Endothelial cell of umbilical vein (primary cell): ENCODE measurements at regions not wholly inside any gene's neighbourhood (a gene's known extent, or its start where the extent isn't known, plus 50 kb on each side); places are given as distances from the start of the nearest gene placed in this dataset.

Source experiments
- BruUV-seq: library from RNA; stranded (reverse); fragments of 400-500 nt; replicated peaks from 2 replicates; lab custom pipeline; 2021; lab: Mats Ljungman, UMichigan
- CTCF ChIA-PET: fragments of 300-600, 350-600 bp; sonication (Branson Sonifier 250); formaldehyde crosslinking; loops from one replicate; lab custom pipeline; 2021; ENCODE audit warnings: antibody characterized with exemption, inconsistent platforms; lab: Charles Lee
- POLR2A ChIA-PET: fragments of 300-600, 350-600 bp; sonication (Branson Sonifier 250); formaldehyde crosslinking; loops from one replicate; lab custom pipeline; 2021; ENCODE audit warnings: antibody characterized with exemption, inconsistent platforms; lab: Charles Lee
- DNase-seq: peaks from one replicate; pipeline ENCODE4 v3.0.0-alpha.2; 2011; ENCODE audit warnings: low read depth, low spot score
- FAIRE-seq: peaks from 2 replicates; lab custom pipeline; 2011; peaks lifted over from hg19 to GRCh38; lab: Jason Lieb, UNC
- H2AFZ ChIP-seq: 2 replicates; pipeline ENCODE4 v1.6.0; 2012; ENCODE audit warnings: low read depth, low read length, control low read depth, inconsistent platforms
- H3K27ac ChIP-seq: 2 replicates; pipeline ENCODE4 v1.5.1; 2011; ENCODE audit warnings: low read depth, mild to moderate bottlenecking, control low read depth, low read length, moderate library complexity; ENCODE audit not compliant: insufficient read depth
- H3K27me3 ChIP-seq, 2 experiments: 2 replicates each; pipeline versions ENCODE4 v1.6.0 to v1.6.1; 2011; ENCODE audit warnings: low read length in 2 of 2, mixed read lengths in 1 of 2; ENCODE audit not compliant: control insufficient read depth in 2 of 2, insufficient read depth in 2 of 2
- H3K36me3 ChIP-seq, 2 experiments: 2 replicates in 1 of 2; 3 replicates in 1 of 2; pipeline ENCODE4 v1.5.1; 2011; ENCODE audit warnings: low read length in 2 of 2, mild to moderate bottlenecking in 1 of 2, moderate library complexity in 1 of 2; ENCODE audit not compliant: control insufficient read depth in 2 of 2, insufficient read depth in 2 of 2; ENCODE audit errors: extremely low read depth in 1 of 2
- H3K4me1 ChIP-seq: 3 replicates; pipeline ENCODE4 v1.5.1; 2011; ENCODE audit warnings: mild to moderate bottlenecking, low read length; ENCODE audit not compliant: control insufficient read depth, insufficient read depth; ENCODE audit errors: extremely low read depth
- H3K4me2 ChIP-seq: 2 replicates; pipeline ENCODE4 v1.6.1; 2011; ENCODE audit warnings: low read length, control low read depth, mixed read lengths; ENCODE audit not compliant: insufficient read depth
- H3K4me3 ChIP-seq, 3 experiments: fragments of 200-600 bp in 1 of 3; sonication (generic), shearing (Covaris generic) in 1 of 3; replicated peaks in 1 of 3; 2 replicates each; pipeline ENCODE4 v1.5.1; 2011 to 2016; ENCODE audit warnings: control low read depth in 3 of 3, low read length in 3 of 3, mild to moderate bottlenecking in 2 of 3, inconsistent platforms in 1 of 3, low read depth in 1 of 3, moderate library complexity in 1 of 3; ENCODE audit not compliant: insufficient read depth in 1 of 3
- H3K79me2 ChIP-seq: 2 replicates; pipeline ENCODE4 v1.6.0; 2012; ENCODE audit warnings: low read length, inconsistent platforms; ENCODE audit not compliant: control insufficient read depth, insufficient read depth
- H3K9ac ChIP-seq: replicated peaks from 2 replicates; pipeline ENCODE3; 2011; ENCODE audit warnings: low read length, control low read depth; ENCODE audit not compliant: insufficient read depth; ENCODE audit errors: extremely low read depth
- H3K9me1 ChIP-seq: replicated peaks from 3 replicates; pipeline ENCODE4 v1.6.0; 2011; ENCODE audit warnings: mild to moderate bottlenecking, low read length; ENCODE audit not compliant: control insufficient read depth, insufficient read depth; ENCODE audit errors: extremely low read depth
- H3K9me3 ChIP-seq: replicated peaks from 2 replicates; pipeline ENCODE4 v1.5.1; 2012; ENCODE audit warnings: low read length, inconsistent platforms; ENCODE audit not compliant: control insufficient read depth, insufficient read depth
- H4K20me1 ChIP-seq: replicated peaks from 2 replicates; pipeline ENCODE3; 2011; ENCODE audit warnings: mild to moderate bottlenecking, low read length; ENCODE audit not compliant: control insufficient read depth, insufficient read depth; ENCODE audit errors: extremely low read depth
- CTCF ChIP-seq, 2 donors: IDR thresholded peaks; 1 replicate in 1 of 2; 2 replicates in 1 of 2; pipeline ENCODE4 v1.5.1; 2011; ENCODE audit warnings: low read length in 2 of 2, mild to moderate bottlenecking in 2 of 2, moderate library complexity in 2 of 2, control low read depth in 1 of 2, inconsistent platforms in 1 of 2, low read depth in 1 of 2; ENCODE audit not compliant: insufficient read depth in 1 of 2; ENCODE audit errors: extremely low read depth in 1 of 2
- EZH2 ChIP-seq: IDR thresholded peaks from 2 replicates; pipeline ENCODE4 v1.6.1; 2012; ENCODE audit warnings: borderline replicate concordance, low read depth, mild to moderate bottlenecking, moderate library complexity, low read length, inconsistent platforms; ENCODE audit not compliant: severe bottlenecking
- FOS ChIP-seq: IDR thresholded peaks from 2 replicates; pipeline ENCODE4 v1.6.1; 2011; ENCODE audit warnings: mild to moderate bottlenecking, low read length, moderate library complexity, borderline replicate concordance; ENCODE audit not compliant: insufficient read depth
- GATA2 ChIP-seq: IDR thresholded peaks from 2 replicates; pipeline ENCODE4 v1.7.0; 2011; ENCODE audit warnings: low read depth, mild to moderate bottlenecking, moderate library complexity, mixed read lengths, low read length; ENCODE audit not compliant: insufficient read length, insufficient read depth
- JUN ChIP-seq: IDR thresholded peaks from 2 replicates; pipeline ENCODE4 v1.6.1; 2011; ENCODE audit warnings: borderline replicate concordance, low read depth; ENCODE audit not compliant: insufficient read length, insufficient read depth
- MAX ChIP-seq: IDR thresholded peaks from 2 replicates; pipeline ENCODE4 v1.6.1; 2011; ENCODE audit not compliant: insufficient read depth, insufficient read length
- MYC ChIP-seq: IDR thresholded peaks from one replicate; pipeline ENCODE4 v1.6.1; 2011; ENCODE audit warnings: mild to moderate bottlenecking, low read depth, low read length
- POLR2A ChIP-seq: IDR thresholded peaks from 2 replicates; pipeline ENCODE4 v1.6.1; 2012; ENCODE audit warnings: low read depth, mild to moderate bottlenecking, control low read depth, low read length
- POLR2AphosphoS5 ChIP-seq: IDR thresholded peaks from 2 replicates; pipeline ENCODE4 v1.6.1; 2012; ENCODE audit warnings: low read depth, mild to moderate bottlenecking, control low read depth, low read length, moderate library complexity; ENCODE audit not compliant: insufficient read depth
- dilution Hi-C: fragments of 300-500 bp; cut with MboI; formaldehyde crosslinking; loops from one replicate; pipeline ENCODE4 v1.15.0; 2019; ENCODE audit warnings: low sequenced_read_pairs; ENCODE audit not compliant: extremely low pct_ligation_motif_present
- intact Hi-C: fragments of 100-400 bp; cut with micrococcal nuclease; formaldehyde crosslinking; loops from one replicate; pipeline ENCODE4 v1.10.0; 2022

GRCh38 chr20:60338556-60338955 lies 380.3 kb downstream of the CDH26 start:
- dilution Hi-C loops, result no loop called here
- BruUV-seq, result no TSS peak
- CTCF ChIA-PET, result no interaction called here

GRCh38 chr20:60339738-60340137 lies 381.5 kb downstream of the CDH26 start:
- no peak for FAIRE-seq
- H3K27me3 ChIP-seq, result no peaks in the 10 kb centered on the region
- H2AFZ ChIP-seq, result no peak overlapping the region
- no peak overlapping the region for H3K4me2 ChIP-seq
- no peaks in the 10 kb centered on the region for H3K79me2 ChIP-seq
- TF ChIP-seq CTCF (IDR thresholded peaks at IDR 0.05; ENCODE audit: extremely low read depth in 1 of 2, insufficient read depth in 1 of 2, low read depth in 1 of 2, low read length in 2 of 2) (no peak), MAX (no peak), GATA2 (no peak), EZH2 (no peak), FOS (no peak), MYC (no peak), JUN (no peak), POLR2A (no peak), POLR2AphosphoS5 (no peak)
- H3K27ac ChIP-seq, result no peak overlapping the region
- no peaks in the 10 kb centered on the region for H3K4me1 ChIP-seq
- no peak for DNase-seq
- no peaks in the 10 kb centered on the region for H4K20me1 ChIP-seq
- dilution Hi-C loops, result no loop called here
- no peaks in the 10 kb centered on the region for H3K9me1 ChIP-seq
- ChIA-PET CTCF (no interaction called here), POLR2A (no interaction called here)
- H3K36me3 ChIP-seq, result no peaks in the 10 kb centered on the region
- no TSS peak for BruUV-seq
- H3K9me3 ChIP-seq, result peaks cover 8% of the 10 kb centered on the region
- H3K4me3 ChIP-seq, result no peak overlapping the region
- H3K9ac ChIP-seq, result no peak overlapping the region
- intact Hi-C loops, result no loop called here

More at GRCh38 chr20:60338556-60338955, 380.3 kb downstream of the CDH26 start:
- Histone ChIP-seq H3K4me3 (no peak overlapping the region), H4K20me1 (no peaks in the 10 kb centered on the region), H3K9me1 (no peaks in the 10 kb centered on the region), H3K4me2 (no peak overlapping the region), H3K9ac (no peak overlapping the region), H2AFZ (no peak overlapping the region), H3K27ac (no peak overlapping the region), H3K36me3 (no peaks in the 10 kb centered on the region), H3K4me1 (no peaks in the 10 kb centered on the region), H3K27me3 (no peaks in the 10 kb centered on the region), H3K79me2 (no peaks in the 10 kb centered on the region), H3K9me3 (peaks cover 11% of the 10 kb centered on the region)
- intact Hi-C loops, result no loop called here
- FAIRE-seq (no peak), DNase-seq (no peak)
- TF ChIP-seq POLR2AphosphoS5 (no peak), EZH2 (no peak), FOS (no peak)
- POLR2A ChIA-PET, result no interaction called here
